DND-41 (cell line): ENCODE measurements at regions not wholly inside any gene's neighbourhood (a gene's known extent, or its start where the extent isn't known, plus 50 kb on each side); places are given as distances from the start of the nearest gene placed in this dataset.

Experiments
- EZH2 ChIP-seq: IDR thresholded peaks from 3 replicates; pipeline ENCODE4 v1.6.1; 2012; ENCODE audit warnings: borderline replicate concordance, low read depth, mild to moderate bottlenecking, moderate library complexity, low read length, inconsistent platforms; ENCODE audit not compliant: severe bottlenecking
- TF ChIP-seq, protein P1 (sequence below): IDR thresholded peaks from 2 replicates; pipeline ENCODE4 v1.5.1; 2012; ENCODE audit warnings: borderline replicate concordance, low read length, moderate library complexity, mild to moderate bottlenecking; ENCODE audit not compliant: poor library complexity, severe bottlenecking; ENCODE audit errors: extremely low read depth

DNA sequence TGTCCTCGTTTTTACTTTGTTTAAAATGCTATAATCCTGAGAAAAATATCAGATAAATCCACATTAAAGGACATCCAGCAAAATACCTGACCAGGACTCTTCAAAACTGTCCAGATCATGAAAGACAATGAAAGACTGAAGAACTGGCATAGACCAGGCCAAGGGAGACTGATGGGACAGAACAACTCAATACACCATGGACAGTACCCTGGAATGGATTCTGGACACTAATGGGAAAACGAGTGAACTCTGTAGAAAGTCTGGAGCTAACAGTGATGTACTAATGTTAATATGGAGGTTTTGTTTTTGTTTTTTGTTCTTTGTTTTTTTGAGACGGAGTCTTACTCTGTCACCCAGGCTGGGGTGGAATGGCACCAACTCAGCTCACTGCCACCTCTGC is 461.4 kb downstream of the CD83 start:
- TF ChIP-seq, protein P1, sequence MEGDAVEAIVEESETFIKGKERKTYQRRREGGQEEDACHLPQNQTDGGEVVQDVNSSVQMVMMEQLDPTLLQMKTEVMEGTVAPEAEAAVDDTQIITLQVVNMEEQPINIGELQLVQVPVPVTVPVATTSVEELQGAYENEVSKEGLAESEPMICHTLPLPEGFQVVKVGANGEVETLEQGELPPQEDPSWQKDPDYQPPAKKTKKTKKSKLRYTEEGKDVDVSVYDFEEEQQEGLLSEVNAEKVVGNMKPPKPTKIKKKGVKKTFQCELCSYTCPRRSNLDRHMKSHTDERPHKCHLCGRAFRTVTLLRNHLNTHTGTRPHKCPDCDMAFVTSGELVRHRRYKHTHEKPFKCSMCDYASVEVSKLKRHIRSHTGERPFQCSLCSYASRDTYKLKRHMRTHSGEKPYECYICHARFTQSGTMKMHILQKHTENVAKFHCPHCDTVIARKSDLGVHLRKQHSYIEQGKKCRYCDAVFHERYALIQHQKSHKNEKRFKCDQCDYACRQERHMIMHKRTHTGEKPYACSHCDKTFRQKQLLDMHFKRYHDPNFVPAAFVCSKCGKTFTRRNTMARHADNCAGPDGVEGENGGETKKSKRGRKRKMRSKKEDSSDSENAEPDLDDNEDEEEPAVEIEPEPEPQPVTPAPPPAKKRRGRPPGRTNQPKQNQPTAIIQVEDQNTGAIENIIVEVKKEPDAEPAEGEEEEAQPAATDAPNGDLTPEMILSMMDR, result no peak
- no peak for TF ChIP-seq EZH2
